Mesendoderm (in vitro differentiated cells): ENCODE measurements at regions not wholly inside any gene's neighbourhood (a gene's known extent, or its start where the extent isn't known, plus 50 kb on each side); places are given as distances from the start of the nearest gene placed in this dataset.

Experiments used
- DNase-seq: peaks from one replicate; pipeline ENCODE4 v3.0.0; 2013
- H2AK5ac ChIP-seq: 2 replicates; pipeline ENCODE4 v1.6.1; 2013; ENCODE audit warnings: low read length, inconsistent platforms
- H2BK120ac ChIP-seq: 2 replicates; pipeline ENCODE4 v1.6.1; 2013; ENCODE audit warnings: low read depth, mild to moderate bottlenecking, low read length, moderate library complexity, mixed read lengths
- H2BK15ac ChIP-seq: replicated peaks from 2 replicates; pipeline ENCODE4 v1.6.1; 2013; ENCODE audit warnings: low read depth, mild to moderate bottlenecking, moderate library complexity
- H2BK5ac ChIP-seq: 2 replicates; pipeline ENCODE4 v1.6.1; 2013; ENCODE audit warnings: low read length, inconsistent platforms
- H3K18ac ChIP-seq: 2 replicates; pipeline ENCODE4 v1.6.1; 2013; ENCODE audit warnings: mild to moderate bottlenecking, low read length, mixed read lengths
- H3K23ac ChIP-seq: one replicate; pipeline ENCODE4 v1.6.1; 2013; ENCODE audit warnings: low read length
- H3K27ac ChIP-seq: 2 replicates; pipeline ENCODE4 v1.5.1; 2013; ENCODE audit warnings: low read depth, mild to moderate bottlenecking, inconsistent platforms, low read length, moderate library complexity
- H3K27me3 ChIP-seq: 2 replicates; pipeline ENCODE4 v1.6.1; 2013; ENCODE audit warnings: low read length, control low read depth, mild to moderate bottlenecking, inconsistent platforms; ENCODE audit not compliant: insufficient read depth, poor library complexity
- H3K36me3 ChIP-seq: 2 replicates; pipeline ENCODE4 v1.6.1; 2013; ENCODE audit warnings: low read length, inconsistent platforms; ENCODE audit not compliant: control insufficient read depth, insufficient read depth
- H3K4ac ChIP-seq: one replicate; pipeline ENCODE4 v1.6.1; 2013; ENCODE audit warnings: low read depth, mild to moderate bottlenecking, low read length, moderate library complexity
- H3K4me1 ChIP-seq: 2 replicates; pipeline ENCODE4 v1.6.1; 2013; ENCODE audit warnings: low read depth, low read length, inconsistent platforms; ENCODE audit not compliant: control insufficient read depth
- H3K4me2 ChIP-seq: 2 replicates; pipeline ENCODE4 v1.6.1; 2013; ENCODE audit warnings: low read length
- H3K4me3 ChIP-seq: 2 replicates; pipeline ENCODE4 v1.5.1; 2013; ENCODE audit warnings: mild to moderate bottlenecking, low read length
- H3K56ac ChIP-seq: one replicate; pipeline ENCODE4 v1.6.1; 2013; ENCODE audit warnings: low read length
- H3K79me1 ChIP-seq: 2 replicates; pipeline ENCODE4 v1.6.1; 2013; ENCODE audit warnings: low read length, inconsistent platforms
- H3K79me2 ChIP-seq: 2 replicates; pipeline ENCODE4 v1.6.1; 2013; ENCODE audit warnings: mild to moderate bottlenecking, low read length; ENCODE audit not compliant: control insufficient read depth, insufficient read depth
- H3K9ac ChIP-seq: 2 replicates; pipeline ENCODE4 v1.6.1; 2013; ENCODE audit warnings: low read length, inconsistent platforms
- H4K5ac ChIP-seq: one replicate; pipeline ENCODE4 v1.6.1; 2013; ENCODE audit warnings: low read length
- H4K8ac ChIP-seq: one replicate; pipeline ENCODE4 v1.6.1; 2013; ENCODE audit warnings: low read depth, mild to moderate bottlenecking, control low read depth, low read length, moderate library complexity
- WGBS: extraction: QIAGEN DNeasy Blood & Tissue Kit; methylation state at CpG from one replicate; pipeline ENCODE4 v1.1.7; 2013; ENCODE audit warnings: low lambda C conversion rate, missing lambda C conversion rate; ENCODE audit not compliant: insufficient coverage; ENCODE audit errors: extremely low coverage; 5-methylcytosine and 5-hydroxymethylcytosine counted together

DNA sequence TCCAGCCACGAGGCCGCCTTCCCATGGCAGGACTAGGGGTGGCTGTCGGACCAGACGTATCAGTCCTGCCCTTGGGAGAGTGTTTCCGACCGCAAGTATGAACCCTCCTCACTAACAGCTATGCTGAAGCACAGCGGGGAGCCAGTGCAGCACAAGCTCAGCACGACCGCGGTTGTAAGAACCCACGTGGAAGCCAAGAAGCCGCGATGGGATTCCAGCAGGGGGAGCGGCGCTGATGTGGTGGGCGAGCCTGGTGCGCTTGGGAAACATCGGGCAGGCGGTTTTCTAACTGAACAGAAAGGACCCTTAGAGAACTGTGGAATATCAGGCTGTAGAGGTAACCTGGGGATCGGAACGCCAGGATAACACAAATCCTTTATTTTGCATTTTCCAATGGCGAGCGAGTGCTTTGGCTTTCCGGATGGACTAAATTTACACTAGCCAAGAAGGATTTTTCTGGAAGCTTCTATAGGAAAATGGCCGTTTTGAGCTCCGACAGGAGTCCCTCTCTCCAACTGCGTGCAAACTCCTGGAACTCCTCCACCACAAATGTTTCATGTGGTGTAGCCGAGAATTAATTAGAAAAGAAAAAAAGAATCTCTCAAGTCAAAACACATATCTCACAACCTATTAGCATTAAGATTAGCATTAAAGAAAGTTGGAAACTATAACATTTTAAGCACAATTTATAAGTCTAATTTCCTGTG, 132.0 kb upstream of the MYCN start:
- no peaks in the 10 kb centered on the region for H3K79me1 ChIP-seq
- no peak overlapping the region for H2BK120ac ChIP-seq
- H3K27ac ChIP-seq = no peak overlapping the region
- H3K56ac ChIP-seq = no peak overlapping the region
- H3K4me3 ChIP-seq = no peak overlapping the region
- H3K4ac ChIP-seq = no peak overlapping the region
- no peak overlapping the region for H2BK5ac ChIP-seq
- DNase-seq = peak; percentile 79
- H2AK5ac ChIP-seq = no peak overlapping the region
- H3K18ac ChIP-seq = no peak overlapping the region
- H3K23ac ChIP-seq = no peak overlapping the region
- H3K79me2 ChIP-seq = no peaks in the 10 kb centered on the region
- no peak overlapping the region for H3K9ac ChIP-seq
- peaks cover 3% of the 10 kb centered on the region for H3K4me1 ChIP-seq
- H3K27me3 ChIP-seq = no peaks in the 10 kb centered on the region
- no peak overlapping the region for H4K5ac ChIP-seq
- H4K8ac ChIP-seq = no peak overlapping the region
- no CpG with 5 or more reads among the region's 28 CpGs for WGBS
- no peaks in the 10 kb centered on the region for H3K36me3 ChIP-seq
- H2BK15ac ChIP-seq = no peak overlapping the region
- H3K4me2 ChIP-seq = no peak overlapping the region

DNA sequence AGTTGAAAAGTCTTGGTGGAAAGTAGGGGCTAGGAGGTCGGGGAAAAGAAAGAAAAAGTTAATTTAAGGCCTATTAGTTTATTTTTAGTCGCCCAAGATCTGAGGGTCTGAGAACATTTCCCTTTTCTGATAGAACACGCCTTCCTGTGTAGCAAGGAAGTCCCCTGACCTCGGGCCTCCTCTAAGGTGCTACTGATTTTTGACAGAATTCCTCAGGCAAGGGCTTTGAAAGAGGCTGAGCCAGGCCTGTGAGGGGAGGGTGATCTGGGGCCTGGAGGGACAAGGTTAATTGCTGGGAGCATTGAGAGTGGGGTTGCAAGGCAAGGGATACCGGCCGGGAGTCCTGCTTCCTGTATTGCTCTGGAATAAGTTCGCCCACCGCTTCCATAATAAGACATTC, 131.4 kb upstream of the MYCN start:
- no peak overlapping the region for H3K4ac ChIP-seq
- no peaks in the 10 kb centered on the region for H3K27me3 ChIP-seq
- no peak overlapping the region for H3K23ac ChIP-seq
- H3K36me3 ChIP-seq = no peaks in the 10 kb centered on the region
- H3K9ac ChIP-seq = no peak overlapping the region
- no peaks in the 10 kb centered on the region for H3K79me2 ChIP-seq
- no peak overlapping the region for H3K18ac ChIP-seq
- H2AK5ac ChIP-seq = no peak overlapping the region
- no peak overlapping the region for H2BK120ac ChIP-seq
- H4K5ac ChIP-seq = no peak overlapping the region
- H3K56ac ChIP-seq = peak overlapping the region; percentile 20
- H3K79me1 ChIP-seq = no peaks in the 10 kb centered on the region
- peaks cover 3% of the 10 kb centered on the region for H3K4me1 ChIP-seq
- no CpG with 5 or more reads among the region's 8 CpGs for WGBS
- DNase-seq = peak; percentile 87
- H3K27ac ChIP-seq = no peak overlapping the region
- H2BK15ac ChIP-seq = no peak overlapping the region
- H3K4me2 ChIP-seq = no peak overlapping the region
- no peak overlapping the region for H2BK5ac ChIP-seq
- no peak overlapping the region for H4K8ac ChIP-seq
- no peak overlapping the region for H3K4me3 ChIP-seq

DNA sequence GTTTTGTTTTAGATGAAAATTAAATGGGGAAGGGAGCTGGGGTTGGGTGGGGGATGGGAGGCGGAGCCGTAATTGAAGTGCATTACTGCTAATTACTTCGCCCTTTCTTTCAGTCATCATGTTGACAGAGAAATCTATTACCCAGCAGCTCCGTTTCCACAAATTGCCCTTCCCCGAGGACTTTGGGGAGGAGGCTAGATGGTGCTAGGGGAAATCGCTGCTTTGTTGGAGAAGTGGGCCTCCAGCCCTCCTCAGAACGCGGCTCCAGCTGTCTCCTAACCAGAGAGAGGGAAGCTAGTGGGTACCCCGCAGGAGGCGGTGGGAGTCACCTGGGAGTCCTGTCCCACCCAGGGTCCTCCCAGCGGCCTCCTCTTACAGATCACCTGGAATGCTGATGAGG, 130.9 kb upstream of the MYCN start:
- Histone ChIP-seq H4K5ac (no peak overlapping the region), H3K4me1 (peaks cover 3% of the 10 kb centered on the region), H3K36me3 (no peaks in the 10 kb centered on the region), H3K23ac (no peak overlapping the region), H3K4ac (no peak overlapping the region), H3K9ac (no peak overlapping the region), H3K79me1 (no peaks in the 10 kb centered on the region), H3K18ac (peak overlapping the region; percentile 8), H3K79me2 (no peaks in the 10 kb centered on the region), H2BK120ac (no peak overlapping the region), H3K4me2 (no peak overlapping the region), H2AK5ac (no peak overlapping the region), H3K4me3 (no peak overlapping the region), H3K27ac (peak overlapping the region; percentile 14), H4K8ac (no peak overlapping the region), H3K56ac (peak overlapping the region; percentile 39), H3K27me3 (no peaks in the 10 kb centered on the region), H2BK5ac (no peak overlapping the region), H2BK15ac (no peak overlapping the region)
- no CpG with 5 or more reads among the region's 11 CpGs for WGBS
- DNase-seq = peak; percentile 44

DNA sequence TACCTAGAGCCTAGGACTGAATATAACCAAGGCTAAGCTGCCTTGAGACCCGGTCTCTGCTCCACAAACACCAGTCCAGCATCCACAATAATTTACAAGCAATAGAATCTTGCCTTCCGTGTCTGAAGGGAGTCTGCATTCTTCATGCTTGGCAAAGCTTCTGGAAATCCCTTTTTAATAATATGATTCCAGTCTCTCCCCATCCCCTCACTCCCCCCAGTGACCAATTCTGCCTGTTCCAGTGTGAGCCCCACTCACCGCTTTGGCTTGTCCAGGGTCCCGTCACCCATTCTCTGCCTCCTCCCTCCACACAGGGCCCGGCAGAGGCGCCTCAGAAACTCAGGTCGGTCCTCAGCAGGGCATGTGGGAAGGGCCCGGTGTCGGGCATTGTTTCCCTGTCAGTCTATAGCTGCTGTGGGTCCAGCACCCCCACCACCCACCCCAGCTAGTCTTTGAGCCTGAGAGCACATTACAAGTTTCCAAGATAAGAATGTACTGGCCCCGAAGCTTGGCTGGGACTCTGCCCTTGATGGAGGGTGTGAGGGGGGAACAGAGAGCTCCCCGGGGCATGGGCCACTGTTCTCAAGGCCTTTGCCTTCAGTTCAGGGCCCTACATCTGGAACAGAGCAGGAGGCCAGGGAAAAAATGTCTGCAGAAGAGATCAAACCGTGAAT, 129.7 kb upstream of the MYCN start:
- no peak overlapping the region for H4K8ac ChIP-seq
- no peak overlapping the region for H3K18ac ChIP-seq
- DNase-seq = no peak
- H2BK5ac ChIP-seq = no peak overlapping the region
- no CpG with 5 or more reads among the region's 12 CpGs for WGBS
- no peak overlapping the region for H3K9ac ChIP-seq
- H3K27ac ChIP-seq = no peak overlapping the region
- no peaks in the 10 kb centered on the region for H3K27me3 ChIP-seq
- H3K79me1 ChIP-seq = no peaks in the 10 kb centered on the region
- no peak overlapping the region for H4K5ac ChIP-seq
- peaks cover 3% of the 10 kb centered on the region for H3K4me1 ChIP-seq
- no peak overlapping the region for H3K4me3 ChIP-seq
- H2BK15ac ChIP-seq = no peak overlapping the region
- H3K79me2 ChIP-seq = no peaks in the 10 kb centered on the region
- no peak overlapping the region for H3K23ac ChIP-seq
- H2BK120ac ChIP-seq = no peak overlapping the region
- H3K4me2 ChIP-seq = no peak overlapping the region
- H3K4ac ChIP-seq = no peak overlapping the region
- no peak overlapping the region for H3K56ac ChIP-seq
- H3K36me3 ChIP-seq = no peaks in the 10 kb centered on the region
- no peak overlapping the region for H2AK5ac ChIP-seq

DNA sequence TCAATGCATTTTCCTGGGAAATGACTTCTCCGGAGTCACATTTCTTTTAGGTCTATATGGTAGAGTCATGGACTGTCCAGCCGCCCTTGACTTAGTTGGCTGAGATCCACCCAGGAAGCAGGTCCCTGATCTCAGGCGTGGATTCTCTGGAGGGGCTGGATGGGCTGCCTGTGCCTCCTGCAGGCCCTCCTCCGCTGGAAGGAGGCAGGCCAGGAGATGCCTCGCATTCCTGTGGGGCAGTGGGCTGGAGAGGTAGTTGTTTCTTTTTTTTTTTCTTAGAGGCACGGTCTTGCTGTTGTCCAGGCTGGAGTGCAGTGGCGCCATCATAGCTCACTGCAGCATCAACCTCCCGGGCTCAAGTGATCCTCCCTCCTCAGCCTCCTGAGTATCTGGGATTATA, 129.0 kb upstream of the MYCN start:
- Histone ChIP-seq H3K9ac (no peak overlapping the region), H2BK120ac (no peak overlapping the region), H3K79me1 (no peaks in the 10 kb centered on the region), H2AK5ac (no peak overlapping the region), H4K8ac (no peak overlapping the region), H3K18ac (no peak overlapping the region), H3K4me3 (no peak overlapping the region), H4K5ac (no peak overlapping the region), H3K56ac (no peak overlapping the region), H3K79me2 (no peaks in the 10 kb centered on the region), H3K23ac (no peak overlapping the region), H3K27me3 (no peaks in the 10 kb centered on the region), H3K4ac (no peak overlapping the region), H3K4me1 (peaks cover 3% of the 10 kb centered on the region), H2BK15ac (no peak overlapping the region), H2BK5ac (no peak overlapping the region), H3K36me3 (no peaks in the 10 kb centered on the region), H3K27ac (no peak overlapping the region), H3K4me2 (no peak overlapping the region)
- WGBS = no CpG with 5 or more reads among the region's 8 CpGs
- peak; percentile 77 for DNase-seq
